ENCODE measurements at regions not wholly inside any gene's neighbourhood (a gene's known extent, or its start where the extent isn't known, plus 50 kb on each side); places are given as distances from the start of the nearest gene placed in this dataset.

DNA sequence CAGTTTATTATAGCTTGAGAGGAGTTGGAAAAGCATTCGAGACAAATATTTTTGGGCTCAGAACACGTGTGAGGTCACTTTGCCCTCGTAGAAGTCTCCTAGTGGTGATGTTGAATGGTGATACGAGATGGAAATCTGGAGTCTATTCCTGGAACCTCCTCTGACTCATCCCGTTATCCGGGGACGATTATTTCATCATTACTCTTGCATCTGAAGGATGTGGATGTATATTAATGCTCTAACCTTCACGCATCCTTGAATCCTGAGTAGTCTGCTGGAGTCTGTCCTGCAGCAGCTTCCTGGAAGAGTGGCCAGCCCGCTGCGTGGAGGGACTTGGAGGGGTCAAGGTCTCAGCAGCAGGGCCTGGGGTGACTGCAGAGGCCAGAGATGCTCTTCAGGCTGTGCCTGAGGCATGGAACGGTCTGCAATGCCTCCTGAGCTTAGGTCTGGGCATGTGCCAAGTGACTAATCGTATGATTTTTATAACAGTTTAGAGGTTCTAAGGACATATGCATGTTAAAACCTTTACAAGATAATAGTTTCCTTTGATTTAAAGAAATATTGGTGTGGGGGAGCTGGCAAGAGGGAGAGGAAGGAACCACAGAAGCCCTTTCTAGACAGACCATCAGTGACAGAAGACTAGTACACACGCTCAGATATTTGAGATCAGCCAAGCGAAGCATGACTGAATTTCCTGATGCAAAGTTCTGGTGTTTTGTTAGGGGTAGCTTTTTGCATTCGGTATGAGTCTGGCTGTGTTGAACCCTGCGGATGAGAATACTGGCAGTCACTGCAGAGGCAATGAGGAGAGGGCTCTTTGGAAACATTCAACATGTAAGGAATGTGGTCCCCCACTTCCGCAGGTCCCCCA is 400.2 kb downstream of the QKI start:
- no peak for DNase-seq

DNA sequence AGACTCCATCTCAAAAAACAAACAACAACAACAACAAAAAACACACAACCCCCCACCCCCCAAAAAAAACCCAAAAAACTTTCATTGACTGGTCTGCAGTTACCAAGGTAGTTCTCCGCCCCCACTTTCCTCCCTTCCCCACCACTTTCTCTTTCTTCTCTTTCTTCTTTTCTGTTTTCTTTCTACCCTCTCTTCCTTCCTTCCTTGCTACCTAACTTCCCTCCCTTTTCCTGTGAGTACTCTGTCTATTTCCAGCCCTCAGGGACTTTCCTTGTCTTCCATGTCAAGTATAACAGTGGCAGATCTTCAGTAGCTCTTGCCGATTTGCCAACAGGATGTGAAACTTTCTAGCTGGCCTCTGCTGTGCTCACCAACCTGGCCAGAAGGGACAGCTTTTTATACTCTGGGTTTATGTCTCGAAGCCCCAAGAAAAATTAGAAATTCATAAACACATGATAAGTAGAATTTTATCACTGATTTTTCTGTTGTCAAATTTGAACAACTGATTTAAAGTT is 399.5 kb downstream of the QKI start:
- DNase-seq: no peak

DNA sequence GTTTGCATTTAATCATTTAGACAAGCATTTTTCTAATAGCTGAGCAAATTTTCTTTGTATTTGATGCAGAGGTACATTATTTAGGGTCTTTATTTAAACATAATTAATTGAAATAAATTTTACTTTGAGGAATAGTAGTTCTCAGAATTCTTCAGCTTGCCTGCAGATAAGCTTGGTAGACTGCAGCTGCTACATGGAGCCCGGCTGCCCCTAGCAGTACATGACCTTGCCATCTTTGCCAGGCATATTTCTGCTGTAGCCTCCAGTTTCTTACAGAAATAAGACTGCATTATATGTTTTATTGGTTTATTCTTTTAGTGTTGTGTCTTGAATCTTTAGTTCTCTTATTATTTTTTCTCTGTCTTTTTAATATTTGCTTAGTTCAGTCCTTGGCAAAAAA is 396.8 kb downstream of the QKI start:
- DNase-seq: no peak

DNA sequence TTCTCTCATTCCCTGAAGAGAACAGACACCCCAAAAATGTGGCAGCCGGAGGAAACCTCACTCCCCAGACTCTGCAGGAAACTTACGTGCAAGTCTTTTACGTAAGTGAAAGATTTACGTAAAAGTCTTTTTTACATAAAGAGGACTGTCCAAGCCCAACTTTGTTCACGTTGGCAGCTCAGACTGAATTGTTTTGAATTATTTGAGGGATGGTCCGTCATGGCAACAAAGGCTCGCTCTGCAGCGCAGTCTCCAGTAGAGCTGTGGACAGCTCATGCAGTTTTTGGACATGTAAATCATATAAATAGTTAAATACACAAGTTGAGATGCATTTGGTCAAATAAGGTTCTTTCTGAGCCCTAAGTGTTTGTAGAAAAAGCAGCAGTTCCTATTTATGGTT is 394.8 kb downstream of the QKI start:
- DNase-seq: no peak

DNA sequence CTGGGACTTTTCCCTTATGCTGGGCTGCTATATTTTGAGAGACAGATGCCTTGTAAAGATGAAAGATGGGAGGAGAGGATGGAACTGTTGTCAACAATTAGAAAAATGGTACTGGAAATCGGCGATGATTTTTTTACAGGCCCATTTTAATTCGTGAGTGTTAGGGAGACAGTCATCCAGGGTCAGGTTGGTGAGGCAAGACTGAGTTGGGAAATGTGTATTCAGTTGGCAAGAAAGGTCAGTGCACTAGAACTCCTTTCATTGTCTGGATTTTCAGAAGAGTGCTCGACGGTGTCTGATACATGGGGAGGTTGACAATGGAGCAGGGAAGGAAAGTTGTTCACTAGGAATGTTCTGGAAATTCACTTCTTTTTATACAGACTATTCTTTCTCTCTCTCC is 394.4 kb downstream of the QKI start:
- DNase-seq: no peak

DNA sequence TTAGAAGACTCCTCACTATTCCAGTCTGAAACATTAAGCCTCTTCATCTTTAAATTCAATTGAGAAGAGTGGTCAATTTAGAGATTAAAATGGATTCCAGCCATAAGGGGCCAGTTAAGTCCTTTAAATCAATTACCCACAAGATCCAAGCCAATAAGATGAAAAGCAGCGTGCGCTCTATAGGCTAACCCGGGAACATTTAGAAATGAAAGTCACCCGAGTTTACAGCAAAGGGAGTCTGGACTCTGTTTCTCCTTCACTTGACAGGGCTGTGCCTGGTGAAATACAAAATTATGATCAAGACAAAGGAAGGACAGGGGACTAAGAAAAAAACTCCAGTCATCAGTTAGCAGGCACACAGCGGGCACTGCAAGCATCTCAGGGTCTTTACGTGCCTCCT is 393.7 kb downstream of the QKI start:
- DNase-seq: no peak

DNA sequence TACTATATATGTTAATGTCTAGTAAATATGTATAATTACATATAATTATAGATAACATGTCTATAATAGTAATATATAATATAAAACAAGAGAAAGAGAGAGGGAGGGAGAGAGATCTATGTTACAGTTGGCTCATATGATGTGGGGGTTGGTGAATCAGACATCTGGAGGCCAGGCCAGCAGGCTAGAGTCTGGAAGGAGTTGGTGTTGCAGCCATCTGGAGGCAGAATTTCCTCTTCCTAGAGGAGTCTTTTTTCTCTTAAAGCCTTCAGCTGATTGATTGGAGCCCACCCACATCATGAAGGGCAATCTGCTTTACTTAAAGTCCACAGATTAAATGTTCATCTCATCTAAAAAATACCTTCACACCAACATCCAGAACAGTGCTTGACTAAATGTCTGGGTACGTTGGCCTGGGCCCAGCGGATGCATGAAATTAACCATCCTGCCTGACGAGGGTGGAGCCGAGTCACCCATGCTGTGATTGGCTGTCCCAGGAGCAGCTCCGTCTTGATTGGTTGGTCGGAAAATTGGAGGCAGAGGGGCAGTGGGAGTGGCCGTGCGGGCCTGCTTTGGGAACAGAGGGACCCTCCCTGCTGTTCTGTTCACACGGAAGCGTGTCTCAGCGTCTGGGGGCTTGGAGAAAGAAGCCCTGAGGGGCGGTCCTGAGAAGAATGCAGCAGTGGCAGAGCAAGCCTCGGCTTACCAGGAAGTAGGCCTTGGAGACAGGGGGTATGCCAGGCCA is 392.4 kb downstream of the QKI start:
- DNase-seq: no peak

DNA sequence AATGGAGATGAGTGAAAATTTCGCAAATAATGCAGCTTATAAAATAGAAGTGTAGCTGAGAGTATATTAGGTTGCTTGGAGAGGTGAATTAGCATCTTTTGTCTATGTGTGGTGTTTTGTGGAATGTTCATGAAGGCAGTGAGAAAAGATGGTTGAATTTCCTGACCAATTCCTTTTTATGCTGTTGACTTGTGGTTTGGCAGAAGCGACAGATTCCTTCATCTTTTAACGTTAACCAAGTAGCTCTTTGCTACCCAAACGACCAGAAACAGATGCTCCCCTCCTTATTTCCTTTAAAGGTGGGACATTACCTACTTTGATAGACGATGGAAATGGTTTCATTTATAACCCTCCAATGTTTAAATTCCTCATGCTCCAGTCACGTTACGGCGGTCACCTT is 390.5 kb downstream of the QKI start:
- DNase-seq: no peak

DNA sequence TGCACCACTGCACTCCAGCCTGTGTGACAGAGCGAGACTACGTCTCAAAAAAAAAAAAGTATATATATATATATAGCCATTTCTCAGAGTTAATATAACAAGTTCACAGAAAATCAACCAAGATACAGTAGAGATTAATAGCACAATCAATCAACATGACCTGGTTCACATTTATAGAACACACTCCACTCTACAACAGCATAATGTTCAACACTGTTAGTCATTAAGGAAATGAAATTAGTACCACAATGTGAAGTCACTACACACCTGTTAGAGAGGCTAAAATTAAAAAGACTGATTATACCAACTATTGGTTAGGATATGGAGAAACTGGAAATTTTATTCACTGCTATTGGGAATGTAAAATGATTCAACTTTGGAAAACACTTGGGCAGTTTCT is 387.7 kb downstream of the QKI start:
- DNase-seq: no peak

DNA sequence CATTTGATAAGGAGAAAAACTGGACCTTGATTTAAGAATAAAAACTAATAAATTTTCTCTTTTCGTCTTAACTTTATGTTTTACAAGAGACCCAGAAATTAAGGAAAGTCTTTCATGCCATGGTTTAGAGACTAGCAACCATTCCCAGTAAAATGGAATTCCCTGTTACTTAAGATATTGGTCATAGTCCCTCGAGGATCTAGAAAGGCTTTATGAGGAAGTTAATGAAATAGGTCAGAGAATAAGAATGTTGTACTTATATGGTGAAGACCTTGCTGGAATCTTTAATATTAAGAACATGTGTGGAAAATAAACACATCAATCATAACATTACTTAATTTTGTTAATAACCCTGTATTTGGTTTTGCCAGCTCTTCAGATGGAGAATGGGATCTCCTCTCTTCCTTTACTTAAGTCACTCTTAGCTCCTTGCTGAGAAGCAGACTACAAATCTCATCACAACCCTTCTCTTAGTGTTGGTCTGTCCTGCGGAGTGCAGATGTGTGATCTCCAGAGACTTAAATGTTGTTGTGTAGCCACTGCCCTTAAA is 382.9 kb downstream of the QKI start:
- no peak for DNase-seq

DNA sequence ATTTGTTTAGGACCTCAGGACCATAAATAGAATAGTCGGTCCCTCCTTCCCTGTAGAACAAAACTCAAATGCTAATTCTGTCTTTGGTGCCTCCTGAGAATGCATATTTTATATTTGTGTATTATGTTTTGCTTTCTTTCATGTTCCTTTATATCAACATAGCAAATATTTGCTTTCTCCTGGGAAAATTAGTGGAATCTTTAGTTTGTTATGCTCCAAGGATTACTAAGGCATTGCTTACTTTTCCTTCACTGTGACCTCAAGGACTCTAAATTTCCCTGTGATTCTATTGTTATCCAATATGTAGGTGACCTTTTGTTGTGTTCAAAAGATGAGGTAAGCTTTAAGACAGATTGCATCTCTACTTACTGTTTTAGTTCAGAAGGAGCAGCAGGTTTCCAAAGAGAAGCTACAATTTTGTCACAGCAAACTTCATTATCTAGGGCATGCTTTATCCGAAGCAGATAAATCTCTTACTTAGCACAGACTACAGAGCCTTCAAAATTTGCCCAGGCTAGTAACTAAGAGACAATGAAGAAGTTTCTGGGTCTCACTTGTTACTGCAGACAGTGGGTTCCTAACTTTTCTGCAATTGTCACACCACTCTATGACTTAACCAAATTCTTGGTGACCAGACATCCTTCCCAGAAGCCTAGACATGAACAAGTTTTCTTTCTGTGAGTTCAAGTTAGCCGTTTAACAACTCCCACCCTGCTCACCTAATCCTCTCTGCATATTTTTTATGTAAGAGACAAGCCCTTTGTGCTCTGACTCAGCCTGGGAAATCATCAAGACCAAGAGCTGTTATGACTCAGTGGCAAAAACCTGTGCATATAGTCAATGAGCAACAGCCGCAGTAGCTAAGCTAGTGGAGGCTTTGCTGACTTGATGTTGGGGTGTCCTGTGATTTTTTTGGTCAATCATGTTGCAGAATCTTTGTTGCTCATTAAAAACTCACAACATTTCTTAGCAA is 378.8 kb downstream of the QKI start:
- DNase-seq: no peak

DNA sequence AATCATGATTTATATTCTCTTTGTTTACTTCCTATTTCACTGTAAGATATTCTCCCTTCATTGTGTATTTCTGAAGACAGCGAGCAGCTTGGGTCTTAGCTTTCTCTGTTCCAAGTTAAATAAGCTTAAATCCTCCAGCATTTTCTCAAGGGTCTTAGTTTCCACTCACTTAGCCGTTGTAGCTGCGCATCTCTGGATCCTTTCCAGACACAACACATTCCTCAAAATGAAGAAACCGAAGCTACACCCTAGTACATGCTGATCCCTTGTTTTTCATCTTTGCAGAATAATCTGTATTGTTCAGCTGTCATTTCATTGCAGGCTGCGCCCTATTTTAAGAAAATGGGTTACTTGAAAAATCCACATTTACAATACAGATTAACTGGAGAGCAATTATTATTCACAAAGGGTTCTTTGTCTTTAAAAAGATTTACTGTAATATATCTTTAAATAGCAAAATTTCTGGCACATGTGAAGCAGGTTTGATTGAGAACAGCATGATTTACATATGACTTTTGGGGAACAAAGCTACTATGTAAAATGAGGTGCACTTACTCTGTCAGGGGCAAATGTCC is 375.8 kb downstream of the QKI start:
- DNase-seq: no peak

DNA sequence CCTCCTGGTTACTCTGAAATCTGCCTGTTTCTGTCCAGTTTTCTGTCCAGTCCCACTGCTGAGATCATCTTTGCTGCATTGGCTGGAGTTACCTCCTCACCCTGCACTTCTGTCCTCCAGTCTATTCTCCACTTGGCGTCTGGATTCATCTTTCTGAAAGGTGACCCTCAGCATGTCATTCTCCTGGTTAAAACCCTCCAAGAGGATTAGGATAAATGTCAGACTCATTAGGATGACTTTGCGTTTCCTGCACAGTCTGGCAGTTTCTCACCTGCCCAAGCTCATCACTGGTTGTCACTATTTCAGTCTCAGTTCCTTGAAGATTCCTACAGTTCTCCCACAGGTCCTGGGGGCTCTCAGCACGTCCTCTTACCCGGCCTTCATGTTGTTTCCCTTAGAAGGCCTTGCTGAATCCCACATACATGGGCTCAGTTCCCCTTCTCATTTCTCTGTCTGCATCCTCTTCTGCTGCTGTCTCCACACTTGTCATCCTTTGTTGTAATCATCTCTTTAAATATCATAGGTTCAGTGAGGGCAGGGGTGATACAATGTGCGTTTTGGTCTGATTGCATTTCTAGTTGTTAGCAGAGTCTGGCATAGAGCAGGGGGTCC is 374.8 kb downstream of the QKI start:
- DNase-seq: no peak

DNA sequence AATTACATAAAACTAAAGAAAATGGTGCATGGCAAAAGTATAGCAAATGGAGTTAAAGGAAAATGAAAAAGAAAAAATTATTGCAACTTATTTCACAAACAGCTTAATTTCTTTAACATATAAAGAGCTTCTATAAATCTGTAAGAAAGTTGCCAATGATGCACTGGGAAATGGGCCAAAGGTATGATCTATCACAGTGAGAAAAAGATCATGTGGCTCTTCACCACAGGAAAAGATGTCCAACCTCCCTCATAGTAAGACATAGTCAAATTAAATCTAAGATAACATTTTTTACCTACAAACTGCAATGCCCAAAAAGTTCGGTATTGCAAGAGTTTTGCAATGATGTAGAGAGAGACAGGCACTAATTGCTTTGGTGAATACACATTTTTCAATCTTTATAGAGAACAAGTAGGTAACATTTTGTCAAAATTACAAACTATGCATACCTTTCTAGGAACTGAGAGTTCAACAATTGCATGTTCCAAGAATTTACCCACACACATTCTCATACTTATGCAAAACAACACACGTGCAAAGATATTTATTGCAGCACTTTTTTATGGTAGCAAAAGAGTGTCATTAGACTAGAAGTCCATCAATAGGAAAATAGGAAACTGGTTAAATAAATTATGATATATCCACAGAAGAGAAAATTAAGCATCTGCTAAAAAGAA is 372.6 kb downstream of the QKI start:
- no peak for DNase-seq

DNA sequence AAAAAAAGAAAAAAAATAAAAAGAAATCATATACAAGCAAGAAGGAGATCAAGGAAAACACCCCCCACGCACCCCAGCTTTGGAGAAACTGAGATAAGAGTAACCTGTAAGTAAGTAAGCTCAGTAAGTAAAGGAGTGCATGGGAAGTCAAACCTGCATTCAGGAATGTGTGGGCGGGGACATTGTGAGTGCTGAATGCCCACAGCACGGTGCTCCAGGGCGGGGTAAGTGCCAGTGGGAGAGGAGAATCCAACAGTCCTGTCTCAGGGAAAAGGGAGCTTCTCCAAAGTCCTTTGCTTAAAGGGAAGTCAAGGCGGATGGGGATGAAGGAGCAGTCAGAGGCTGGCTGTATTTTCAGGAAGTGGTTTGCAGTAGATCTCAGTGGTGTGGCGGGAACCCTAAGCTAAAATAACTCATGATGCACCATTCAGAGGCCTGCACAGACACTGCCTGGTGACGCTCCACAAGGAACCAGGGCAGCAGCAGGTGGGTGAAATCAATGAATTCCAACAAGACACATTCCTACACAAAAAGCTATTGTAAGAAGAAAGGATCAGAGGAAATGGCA is 368.0 kb downstream of the QKI start:
- DNase-seq: no peak

DNA sequence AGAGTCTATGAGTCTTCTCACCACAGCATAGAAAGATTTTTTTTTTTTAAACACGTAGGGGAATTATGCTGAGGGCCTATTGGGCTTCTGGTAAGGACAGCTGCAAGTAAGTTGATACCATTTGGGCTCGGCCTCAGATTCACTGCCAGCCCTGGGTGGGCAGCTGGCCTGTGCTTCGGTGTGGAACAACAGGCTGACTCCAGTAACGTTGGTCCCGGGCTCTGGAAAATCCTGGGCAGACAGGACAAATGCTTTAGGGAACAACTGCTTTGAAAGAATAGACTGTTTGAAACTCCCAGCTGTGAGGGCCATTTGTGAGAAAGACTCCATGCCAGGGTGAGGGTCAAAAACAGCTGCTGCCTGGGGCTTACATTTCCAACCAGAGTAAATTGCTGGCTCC is 366.5 kb downstream of the QKI start:
- peak; percentile 96 for DNase-seq

DNA sequence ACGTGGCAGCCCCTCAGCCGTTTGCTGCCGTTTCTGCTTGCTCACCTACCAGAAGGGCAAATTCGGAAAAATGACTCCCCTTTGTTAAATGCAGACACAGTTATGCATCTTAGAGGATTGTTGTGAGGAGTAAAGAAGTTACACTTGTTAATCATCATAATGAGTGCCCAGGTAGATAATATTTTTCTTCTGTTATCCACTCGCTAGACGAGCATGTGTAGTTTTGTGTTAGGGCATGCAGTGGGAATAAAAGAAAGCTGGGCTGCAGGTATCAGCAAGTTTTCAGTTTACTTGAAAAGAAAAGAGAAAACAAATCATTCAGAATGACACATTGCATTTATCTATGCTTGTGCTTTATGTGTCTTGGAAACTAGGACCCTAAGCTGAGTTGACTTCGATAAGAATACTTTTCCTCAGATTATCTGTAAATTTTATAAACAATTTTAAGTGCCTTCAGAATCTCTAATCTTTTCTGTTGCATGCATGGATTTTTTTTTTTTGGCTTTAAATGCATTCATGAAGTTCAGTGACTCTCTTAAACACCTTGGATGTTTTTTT is 365.3 kb downstream of the QKI start:
- DNase-seq: no peak

DNA sequence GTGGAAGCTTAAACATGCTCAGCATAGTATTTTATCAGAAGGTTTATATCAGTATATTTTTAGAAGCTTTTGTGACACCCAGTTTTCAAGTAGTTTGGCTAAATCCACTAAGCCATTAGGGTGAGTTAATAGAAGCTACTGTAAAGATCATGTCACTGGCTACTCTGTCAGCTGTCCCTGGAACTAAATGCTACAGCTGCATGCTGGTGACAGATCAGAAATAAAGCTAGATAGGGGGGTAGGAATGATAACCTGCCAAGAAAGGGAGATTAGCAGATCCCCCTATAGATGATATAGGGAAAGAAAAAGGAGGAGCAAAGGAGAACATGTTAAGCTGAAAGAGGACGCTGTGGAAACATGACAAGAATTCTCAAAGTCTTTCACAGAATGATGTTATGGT is 363.2 kb downstream of the QKI start:
- no peak for DNase-seq

DNA sequence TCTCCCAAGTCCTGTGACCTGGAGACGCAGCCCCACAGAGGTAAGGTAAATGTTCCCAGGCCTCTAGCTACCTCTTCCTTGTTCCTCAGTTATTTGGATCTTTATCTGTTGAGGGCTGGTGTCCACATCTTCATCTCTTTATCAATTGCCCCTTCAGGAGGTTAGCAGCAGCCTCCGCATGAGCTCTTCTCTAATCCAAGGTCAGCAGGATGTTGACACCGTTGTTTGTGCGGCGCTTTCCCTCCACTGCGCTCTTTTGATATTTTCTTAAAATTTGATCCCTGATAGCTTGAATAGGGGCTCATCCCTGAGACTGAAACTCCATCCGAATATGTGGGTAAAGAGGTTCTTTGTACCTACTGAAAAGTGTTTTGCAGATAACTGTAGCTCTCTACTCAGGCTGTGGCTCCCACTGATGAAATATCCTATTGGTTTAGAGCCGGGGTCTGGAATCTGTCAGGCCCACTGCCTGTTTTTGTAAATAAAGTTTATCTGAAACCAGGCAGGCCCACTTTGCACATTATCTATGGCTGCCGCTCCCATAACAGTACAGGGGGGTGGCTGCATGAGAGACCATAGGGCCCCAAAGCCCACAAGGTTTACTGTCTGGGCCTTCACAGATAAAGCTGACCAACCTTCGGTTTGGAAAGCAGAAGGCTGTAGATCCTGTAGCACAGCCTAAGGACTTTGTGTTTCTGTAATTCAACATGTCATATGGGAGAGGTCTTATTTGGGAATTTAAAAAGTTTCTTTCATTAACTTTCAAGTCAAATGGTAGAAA is 362.6 kb downstream of the QKI start:
- no peak for DNase-seq
